IMR-90 (cell line): ENCODE measurements at regions not wholly inside any gene's neighbourhood (a gene's known extent, or its start where the extent isn't known, plus 50 kb on each side); places are given as distances from the start of the nearest gene placed in this dataset.

Source experiments
- ATAC-seq: fragments of 200-7000 bp; cut with Tn5 transposase; 2 replicates; pipeline ENCODE4 v1.9.1; 2020; ENCODE audit warnings: low read depth, mild to moderate bottlenecking, moderate library complexity
- BruUV-seq: library from RNA; stranded (reverse); fragments of 400-500 nt; replicated peaks from 2 replicates; lab custom pipeline; 2021; lab: Mats Ljungman, UMichigan
- CTCF ChIA-PET: fragments of 300-600 bp; formaldehyde crosslinking; extraction: SDS; loops from one replicate; lab custom pipeline; 2021; ENCODE audit warnings: antibody characterized with exemption; lab: Yijun Ruan, JAX
- POLR2A ChIA-PET: fragments of 300-600 bp; sonication (Branson Sonifier 250); formaldehyde crosslinking; loops from one replicate; lab custom pipeline; 2022; ENCODE audit warnings: antibody characterized with exemption; ENCODE audit not compliant: unreplicated experiment; lab: Charles Lee
- DNase-seq: peaks from one replicate; pipeline ENCODE4 v3.0.0; 2013
- H2AFZ ChIP-seq: replicated peaks from 2 replicates; pipeline ENCODE3; 2013; ENCODE audit warnings: low read length, mild to moderate bottlenecking; ENCODE audit not compliant: poor library complexity
- H2AK5ac ChIP-seq: 2 replicates; pipeline ENCODE4 v1.6.1; 2013; ENCODE audit warnings: low read depth, low read length, inconsistent platforms
- H2AK9ac ChIP-seq: replicated peaks from 2 replicates; pipeline ENCODE3; 2013; ENCODE audit warnings: mild to moderate bottlenecking, low read depth, low read length, moderate library complexity; ENCODE audit not compliant: poor library complexity
- H2BK120ac ChIP-seq: 2 replicates; pipeline ENCODE4 v1.6.1; 2013; ENCODE audit warnings: low read depth, low read length, inconsistent platforms
- H2BK15ac ChIP-seq: 3 replicates; pipeline ENCODE4 v1.6.1; 2013; ENCODE audit warnings: low read depth, low read length, inconsistent platforms
- H2BK20ac ChIP-seq: 2 replicates; pipeline ENCODE4 v1.6.1; 2013; ENCODE audit warnings: low read depth, mild to moderate bottlenecking, inconsistent platforms, low read length, moderate library complexity
- H2BK5ac ChIP-seq: 2 replicates; pipeline ENCODE4 v1.6.1; 2013; ENCODE audit warnings: mild to moderate bottlenecking, low read depth, low read length, inconsistent platforms; ENCODE audit not compliant: poor library complexity, severe bottlenecking
- H3K14ac ChIP-seq: replicated peaks from 2 replicates; pipeline ENCODE4 v1.6.1; 2013; ENCODE audit warnings: low read depth, low read length, inconsistent platforms
- H3K18ac ChIP-seq: 2 replicates; pipeline ENCODE4 v1.6.1; 2013; ENCODE audit warnings: low read depth, low read length, control low read depth
- H3K23ac ChIP-seq: 2 replicates; pipeline ENCODE4 v1.6.1; 2013; ENCODE audit warnings: low read depth, low read length, inconsistent platforms
- H3K27ac ChIP-seq: 2 replicates; pipeline ENCODE4 v1.5.1; 2013; ENCODE audit warnings: mild to moderate bottlenecking, control low read depth, low read length; ENCODE audit not compliant: insufficient read depth
- H3K27me3 ChIP-seq: 2 replicates; pipeline ENCODE4 v1.6.1; 2013; ENCODE audit warnings: low read length; ENCODE audit not compliant: control insufficient read depth, insufficient read depth
- H3K36me3 ChIP-seq: 2 replicates; pipeline ENCODE4 v1.6.1; 2013; ENCODE audit warnings: low read length, mixed read lengths; ENCODE audit not compliant: control insufficient read depth, insufficient read depth
- H3K4ac ChIP-seq: 2 replicates; pipeline ENCODE4 v1.6.1; 2013; ENCODE audit warnings: low read depth, low read length, inconsistent platforms
- H3K4me1 ChIP-seq: 2 replicates; pipeline ENCODE4 v1.6.1; 2013; ENCODE audit warnings: low read length, mixed read lengths; ENCODE audit not compliant: control insufficient read depth, insufficient read depth
- H3K4me2 ChIP-seq: 2 replicates; pipeline ENCODE4 v1.6.1; 2013; ENCODE audit warnings: low read depth, mild to moderate bottlenecking, control low read depth, low read length, moderate library complexity
- H3K4me3 ChIP-seq: 2 replicates; pipeline ENCODE4 v1.5.1; 2013; ENCODE audit warnings: low read depth, mild to moderate bottlenecking, control low read depth, low read length, moderate library complexity; ENCODE audit not compliant: insufficient read depth
- H3K56ac ChIP-seq: 2 replicates; pipeline ENCODE4 v1.6.1; 2013; ENCODE audit warnings: low read length, inconsistent platforms; ENCODE audit not compliant: insufficient read depth; ENCODE audit errors: extremely low read depth
- H3K79me1 ChIP-seq, 2 experiments: 2 replicates each; pipeline ENCODE4 v1.6.1; 2013; ENCODE audit warnings: low read length in 2 of 2, inconsistent platforms in 1 of 2, low read depth in 1 of 2
- H3K9ac ChIP-seq: 2 replicates; pipeline ENCODE4 v1.6.1; 2013; ENCODE audit warnings: low read depth, low read length, control low read depth
- H3K9me1 ChIP-seq: 2 replicates; pipeline ENCODE4 v1.6.1; 2013; ENCODE audit warnings: low read length, inconsistent platforms; ENCODE audit not compliant: insufficient read depth
- H3K9me3 ChIP-seq: 2 replicates; pipeline ENCODE4 v1.6.1; 2013; ENCODE audit warnings: low read length; ENCODE audit not compliant: control insufficient read depth, insufficient read depth
- H4K20me1 ChIP-seq: 2 replicates; pipeline ENCODE4 v1.6.1; 2013; ENCODE audit warnings: low read length, inconsistent platforms; ENCODE audit not compliant: insufficient read depth
- H4K5ac ChIP-seq: 2 replicates; pipeline ENCODE4 v1.6.1; 2013; ENCODE audit warnings: mild to moderate bottlenecking, low read depth, low read length, control low read depth
- H4K8ac ChIP-seq, 2 experiments: 2 replicates each; pipeline ENCODE4 v1.6.1; 2013; ENCODE audit warnings: low read depth in 2 of 2, low read length in 2 of 2, control low read depth in 1 of 2, inconsistent platforms in 1 of 2
- H4K91ac ChIP-seq: 2 replicates; pipeline ENCODE4 v1.6.1; 2013; ENCODE audit warnings: low read depth, low read length, inconsistent platforms; ENCODE audit not compliant: insufficient read depth
- BHLHE40 ChIP-seq: fragments of 150-350 bp; IDR thresholded peaks from 2 replicates; pipeline ENCODE4 v1.6.1; 2016; ENCODE audit warnings: mild to moderate bottlenecking, low read depth, low read length
- CEBPB ChIP-seq: IDR thresholded peaks from 2 replicates; pipeline ENCODE4 v1.6.1; 2012; ENCODE audit warnings: low read depth, low read length, improper control_type of control experiment
- CHD1 ChIP-seq: IDR thresholded peaks from 2 replicates; pipeline ENCODE4 v1.6.1; 2012; ENCODE audit warnings: low read depth, low read length, improper control_type of control experiment
- FOS ChIP-seq: fragments of 150-350 bp; IDR thresholded peaks from 2 replicates; pipeline ENCODE4 v1.6.1; 2016; ENCODE audit warnings: low read depth, low read length
- MAFK ChIP-seq: IDR thresholded peaks from 2 replicates; pipeline ENCODE4 v1.6.1; 2012; ENCODE audit warnings: low read depth, low read length, improper control_type of control experiment
- MAZ ChIP-seq: IDR thresholded peaks from 2 replicates; pipeline ENCODE4 v1.6.1; 2012; ENCODE audit warnings: low read depth, mild to moderate bottlenecking, low read length, improper control_type of control experiment, moderate library complexity, borderline replicate concordance
- MXI1 ChIP-seq: IDR thresholded peaks from 2 replicates; pipeline ENCODE4 v1.6.1; 2012; ENCODE audit warnings: low read depth, mild to moderate bottlenecking, low read length, moderate library complexity, borderline replicate concordance
- NFE2L2 ChIP-seq: fragments of 150-350 bp; IDR thresholded peaks from 2 replicates; pipeline ENCODE4 v1.6.1; 2016; ENCODE audit warnings: low read depth, mild to moderate bottlenecking, low read length
- RAD21 ChIP-seq: IDR thresholded peaks from 2 replicates; pipeline ENCODE4 v1.6.1; 2012; ENCODE audit warnings: low read length, improper control_type of control experiment
- RCOR1 ChIP-seq: IDR thresholded peaks from 2 replicates; pipeline ENCODE4 v1.6.1; 2012; ENCODE audit warnings: mild to moderate bottlenecking, low read length, improper control_type of control experiment; ENCODE audit not compliant: insufficient replicate concordance
- RFX5 ChIP-seq: IDR thresholded peaks from 2 replicates; pipeline ENCODE4 v1.8.0; 2012; ENCODE audit warnings: low read depth, mild to moderate bottlenecking, low read length, moderate library complexity
- SMC3 ChIP-seq: fragments of 150-350 bp; IDR thresholded peaks from 2 replicates; pipeline ENCODE4 v1.6.1; 2016; ENCODE audit warnings: low read depth, mild to moderate bottlenecking, antibody characterized with exemption, low read length, moderate library complexity
- WGBS, 2 experiments: methylation state at CpG; one replicate each; pipeline versions ENCODE4 v1.1.5 to v1.1.7; 2013; ENCODE audit warnings: missing lambda C conversion rate in 2 of 2; ENCODE audit not compliant: insufficient read length in 1 of 2; ENCODE audit errors: extremely low coverage in 2 of 2; 5-methylcytosine and 5-hydroxymethylcytosine counted together
- dilution Hi-C: fragments of 300-500 bp; cut with HindIII; formaldehyde crosslinking; loops from one replicate; pipeline ENCODE4 v1.14.3; 2018; ENCODE audit warnings: low sequenced_read_pairs; ENCODE audit not compliant: unreplicated experiment
- in situ Hi-C: fragments of 300-500 bp; cut with MboI; formaldehyde crosslinking; loops from 3 replicates; pipeline ENCODE4 v1.14.3; 2019; ENCODE audit warnings: low sequenced_read_pairs, inconsistent platforms, mixed read lengths
- intact Hi-C: fragments of 100-400 bp; cut with micrococcal nuclease; formaldehyde crosslinking; loops from 2 replicates; pipeline ENCODE4 v1.10.0; 2022
- TF ChIP-seq, protein P1 (sequence below): fragments of 150-350 bp; IDR thresholded peaks from 2 replicates; pipeline ENCODE4 v1.6.1; 2017; ENCODE audit warnings: mild to moderate bottlenecking, antibody characterized with exemption, low read length, low read depth
- TF ChIP-seq, protein P2 (sequence below): fragments of 150-350 bp; IDR thresholded peaks from 2 replicates; pipeline ENCODE4 v1.6.1; 2016; ENCODE audit warnings: low read depth, mild to moderate bottlenecking, low read length, moderate library complexity, borderline replicate concordance

DNA sequence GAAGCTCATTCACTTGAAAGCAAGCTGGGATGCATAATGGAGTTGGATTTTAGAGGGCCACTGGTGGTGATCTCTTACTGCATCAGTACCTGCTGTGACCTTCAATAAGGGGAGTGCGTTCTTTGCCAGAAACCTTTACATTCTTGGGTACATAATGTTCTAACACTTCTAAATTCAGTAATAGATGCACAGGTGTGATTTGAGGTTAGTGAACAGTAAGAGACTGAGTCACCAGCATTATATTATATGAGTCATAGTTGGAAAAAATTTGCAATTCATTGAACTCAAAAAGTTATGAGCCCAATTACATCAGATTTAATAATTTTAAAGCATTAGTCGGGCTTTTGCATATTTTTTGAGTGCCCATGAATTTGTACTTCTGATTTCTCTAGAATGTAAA lies 803.3 kb downstream of the ADCYAP1 start:
- Histone ChIP-seq H2BK20ac (no peak overlapping the region), H3K27me3 (no peaks in the 10 kb centered on the region), H3K9me1 (no peaks in the 10 kb centered on the region), H3K4me2 (no peak overlapping the region), H4K20me1 (no peaks in the 10 kb centered on the region), H2BK120ac (no peak overlapping the region), H4K5ac (no peak overlapping the region), H3K9me3 (no peaks in the 10 kb centered on the region), H3K9ac (no peak overlapping the region), H2AK5ac (no peak overlapping the region), H3K4me1 (no peaks in the 10 kb centered on the region), H2BK15ac (no peak overlapping the region), H3K23ac (no peak overlapping the region), H4K8ac (no peak overlapping the region), H3K4me3 (no peak overlapping the region), H3K36me3 (no peaks in the 10 kb centered on the region), H3K56ac (no peak overlapping the region), H2AFZ (no peak overlapping the region), H3K79me1 (no peaks in the 10 kb centered on the region), H3K18ac (no peak overlapping the region), H2AK9ac (no peak overlapping the region), H3K14ac (no peak overlapping the region), H3K27ac (no peak overlapping the region), H2BK5ac (no peak overlapping the region), H3K4ac (no peak overlapping the region), H4K91ac (no peak overlapping the region)
- ChIA-PET CTCF (no interaction called here), POLR2A (no interaction called here)
- WGBS, 2 experiments, result no CpG with 5 or more reads among the region's 2 CpGs
- intact Hi-C loops, result no loop called here
- dilution Hi-C loops, result no loop called here
- no peak for TF ChIP-seq RAD21
- no peak for TF ChIP-seq BHLHE40
- TF ChIP-seq RCOR1, result no peak
- TF ChIP-seq NFE2L2, result no peak
- no peak for TF ChIP-seq CHD1
- TF ChIP-seq, protein P1, sequence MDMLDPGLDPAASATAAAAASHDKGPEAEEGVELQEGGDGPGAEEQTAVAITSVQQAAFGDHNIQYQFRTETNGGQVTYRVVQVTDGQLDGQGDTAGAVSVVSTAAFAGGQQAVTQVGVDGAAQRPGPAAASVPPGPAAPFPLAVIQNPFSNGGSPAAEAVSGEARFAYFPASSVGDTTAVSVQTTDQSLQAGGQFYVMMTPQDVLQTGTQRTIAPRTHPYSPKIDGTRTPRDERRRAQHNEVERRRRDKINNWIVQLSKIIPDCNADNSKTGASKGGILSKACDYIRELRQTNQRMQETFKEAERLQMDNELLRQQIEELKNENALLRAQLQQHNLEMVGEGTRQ, result no peak
- no peak for TF ChIP-seq FOS
- TF ChIP-seq RFX5, result no peak
- TF ChIP-seq MAZ, result no peak
- TF ChIP-seq CEBPB, result no peak
- no peak for TF ChIP-seq MAFK
- TF ChIP-seq SMC3, result no peak
- TF ChIP-seq MXI1, result no peak
- TF ChIP-seq, protein P2, sequence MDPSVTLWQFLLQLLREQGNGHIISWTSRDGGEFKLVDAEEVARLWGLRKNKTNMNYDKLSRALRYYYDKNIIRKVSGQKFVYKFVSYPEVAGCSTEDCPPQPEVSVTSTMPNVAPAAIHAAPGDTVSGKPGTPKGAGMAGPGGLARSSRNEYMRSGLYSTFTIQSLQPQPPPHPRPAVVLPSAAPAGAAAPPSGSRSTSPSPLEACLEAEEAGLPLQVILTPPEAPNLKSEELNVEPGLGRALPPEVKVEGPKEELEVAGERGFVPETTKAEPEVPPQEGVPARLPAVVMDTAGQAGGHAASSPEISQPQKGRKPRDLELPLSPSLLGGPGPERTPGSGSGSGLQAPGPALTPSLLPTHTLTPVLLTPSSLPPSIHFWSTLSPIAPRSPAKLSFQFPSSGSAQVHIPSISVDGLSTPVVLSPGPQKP, result no peak
- in situ Hi-C loops, result no loop called here
- DNase-seq (no peak), ATAC-seq (no peak)
- BruUV-seq, result no TSS peak
